Endothelial cell (in vitro differentiated cells): ENCODE measurements at regions not wholly inside any gene's neighbourhood (a gene's known extent, or its start where the extent isn't known, plus 50 kb on each side); places are given as distances from the start of the nearest gene placed in this dataset.
"Not testable (repeated sequence)": the region's sequence is repeated elsewhere in the genome, so short reads cannot be mapped to it uniquely, and the experiment has no call there.

Experiments
- DNase-seq: peaks from one replicate; pipeline ENCODE4 v3.0.0; 2021; ENCODE audit warnings: low spot score
- H3K27ac Mint-ChIP-seq: one replicate; pipeline ENCODE4 v1.8.0; 2021; ENCODE audit warnings: mixed read lengths, inconsistent platforms; ENCODE audit not compliant: unreplicated experiment
- H3K27me3 Mint-ChIP-seq: one replicate; pipeline ENCODE4 v1.8.0; 2021; ENCODE audit warnings: mild to moderate bottlenecking, moderate library complexity, mixed read lengths, inconsistent platforms; ENCODE audit not compliant: unreplicated experiment
- H3K36me3 Mint-ChIP-seq: one replicate; pipeline ENCODE4 v1.8.0; 2021; ENCODE audit warnings: mild to moderate bottlenecking, low read depth, mixed read lengths, inconsistent platforms; ENCODE audit not compliant: unreplicated experiment
- H3K4me1 Mint-ChIP-seq: one replicate; pipeline ENCODE4 v1.8.0; 2021; ENCODE audit warnings: mild to moderate bottlenecking, mixed read lengths, inconsistent platforms; ENCODE audit not compliant: unreplicated experiment
- H3K4me3 Mint-ChIP-seq: one replicate; pipeline ENCODE4 v1.8.0; 2021; ENCODE audit warnings: mild to moderate bottlenecking, mixed read lengths, inconsistent platforms; ENCODE audit not compliant: unreplicated experiment
- H3K9me3 Mint-ChIP-seq: one replicate; pipeline ENCODE4 v1.8.0; 2021; ENCODE audit warnings: mixed read lengths, inconsistent platforms; ENCODE audit not compliant: unreplicated experiment
- CTCF ChIP-seq: fragments of 200-600 bp; sonication (generic); IDR thresholded peaks from one replicate; pipeline ENCODE4 v1.5.0; 2021; ENCODE audit warnings: antibody characterized with exemption; ENCODE audit not compliant: unreplicated experiment

- Mint-ChIP-seq H3K27me3 (no peaks in the 10 kb centered on the region), H3K36me3 (no peaks in the 10 kb centered on the region), H3K4me1 (no peaks in the 10 kb centered on the region), H3K9me3 (no peaks in the 10 kb centered on the region), H3K27ac (no peak overlapping the region), H3K4me3 (no peak overlapping the region)
- no peak for TF ChIP-seq CTCF
- no peak for DNase-seq
These were observed 248.5 kb downstream of the RAP2B start for GRCh38 chr3:153410517-153410916.

GRCh38 chr3:153414982-153415381 lies 253.0 kb downstream of the RAP2B start:
- no peak for TF ChIP-seq CTCF
- Mint-ChIP-seq H3K27ac (no peak overlapping the region), H3K36me3 (no peaks in the 10 kb centered on the region)

GRCh38 chr3:153422314-153422713 lies 260.3 kb downstream of the RAP2B start:
- Mint-ChIP-seq H3K4me3 (no peak overlapping the region), H3K4me1 (no peaks in the 10 kb centered on the region), H3K27ac (no peak overlapping the region), H3K36me3 (no peaks in the 10 kb centered on the region), H3K9me3 (peaks cover 3% of the 10 kb centered on the region), H3K27me3 (no peaks in the 10 kb centered on the region)
- DNase-seq: no peak
- TF ChIP-seq CTCF: no peak

More at GRCh38 chr3:153414982-153415381, 253.0 kb downstream of the RAP2B start:
- Mint-ChIP-seq H3K4me3 (no peak overlapping the region), H3K9me3 (no peaks in the 10 kb centered on the region), H3K27me3 (no peaks in the 10 kb centered on the region), H3K4me1 (no peaks in the 10 kb centered on the region)
- no peak for DNase-seq

DNA sequence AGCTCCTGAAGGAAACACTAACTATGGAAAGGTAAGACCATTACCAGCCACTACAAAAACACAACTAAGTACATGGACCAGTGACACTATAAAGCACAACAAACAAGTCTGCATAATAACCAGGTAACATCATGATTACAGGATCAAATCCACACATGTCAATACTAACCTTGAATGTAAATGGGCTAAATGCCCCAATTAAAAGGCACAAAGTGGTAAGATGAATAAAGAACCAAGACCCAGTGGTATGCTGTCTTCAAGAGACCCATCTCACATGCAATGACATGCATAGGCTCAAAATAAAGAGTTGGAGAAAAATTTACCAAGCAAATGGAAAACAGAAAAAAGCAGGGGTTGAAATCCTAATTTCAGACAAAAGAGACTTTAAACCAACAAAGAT lies 261.8 kb downstream of the RAP2B start:
- H3K4me3 Mint-ChIP-seq, H3K27ac Mint-ChIP-seq, H3K36me3 Mint-ChIP-seq, DNase-seq, H3K27me3 Mint-ChIP-seq, H3K4me1 Mint-ChIP-seq, H3K9me3 Mint-ChIP-seq: not testable (repeated sequence)

DNA sequence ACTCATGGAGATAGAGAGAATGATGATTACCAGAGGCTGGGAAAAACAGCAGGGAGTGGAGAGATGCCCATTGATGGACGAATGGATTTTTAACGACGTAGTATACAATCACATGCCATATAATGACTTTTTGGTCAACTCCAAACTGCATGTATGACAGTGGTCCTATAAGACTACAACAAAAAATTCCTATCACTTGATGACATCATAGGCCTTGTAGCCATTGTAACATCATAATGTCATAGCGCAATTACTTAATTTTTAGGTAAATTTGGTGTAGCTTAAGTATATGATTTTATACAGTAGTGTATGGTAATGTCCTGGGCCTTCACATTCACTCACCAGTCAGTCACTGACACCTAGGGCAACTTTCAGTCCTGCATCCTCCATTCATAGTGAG lies 264.3 kb downstream of the RAP2B start:
- no peaks in the 10 kb centered on the region for H3K36me3 Mint-ChIP-seq
- H3K27ac Mint-ChIP-seq: no peak overlapping the region
- no peak for TF ChIP-seq CTCF
- no peak for DNase-seq
- H3K4me1 Mint-ChIP-seq: no peaks in the 10 kb centered on the region
- no peaks in the 10 kb centered on the region for H3K9me3 Mint-ChIP-seq
- no peaks in the 10 kb centered on the region for H3K27me3 Mint-ChIP-seq
- no peak overlapping the region for H3K4me3 Mint-ChIP-seq

GRCh38 chr3:153426803-153427202 lies 264.8 kb downstream of the RAP2B start:
- Mint-ChIP-seq H3K36me3 (no peaks in the 10 kb centered on the region), H3K4me3 (no peak overlapping the region), H3K27ac (no peak overlapping the region), H3K9me3 (no peaks in the 10 kb centered on the region), H3K27me3 (no peaks in the 10 kb centered on the region), H3K4me1 (no peaks in the 10 kb centered on the region)
- TF ChIP-seq CTCF: no peak
- no peak for DNase-seq
